ENCODE measurements at regions not wholly inside any gene's neighbourhood (a gene's known extent, or its start where the extent isn't known, plus 50 kb on each side); places are given as distances from the start of the nearest gene placed in this dataset.

DNA sequence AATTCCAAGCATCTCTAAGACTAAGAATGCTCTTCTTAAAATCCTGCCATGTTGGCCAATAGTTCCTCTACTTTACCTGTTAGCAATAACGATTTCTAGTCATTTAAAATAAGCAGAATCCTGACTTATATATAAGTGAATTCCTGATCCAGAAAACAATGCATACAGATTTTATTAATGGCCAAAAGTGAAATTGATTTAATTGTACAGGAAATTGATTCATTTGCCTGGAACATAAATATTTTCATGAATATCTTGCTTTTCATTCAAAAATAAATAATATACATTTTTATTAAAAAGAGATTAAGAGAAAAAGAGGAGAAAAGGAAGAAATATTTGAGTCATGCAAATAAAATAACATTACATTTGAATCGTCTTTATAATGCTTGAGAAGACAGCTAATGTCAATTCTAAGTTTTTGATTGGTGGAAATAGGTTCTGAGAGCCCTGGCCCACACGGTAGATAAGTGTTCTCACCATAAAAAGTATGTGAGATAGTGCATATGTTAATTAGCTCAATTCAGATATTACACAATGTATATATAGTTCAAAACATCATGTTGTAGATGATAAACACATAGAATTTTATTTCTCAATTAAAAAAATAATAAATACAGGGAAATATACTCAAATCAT is 323.2 kb upstream of the MIR17HG start:
- no peak overlapping the region for H3K4me3 ChIP-seq
- H3K36me3 ChIP-seq = no peaks in the 10 kb centered on the region
- DNase-seq (ENCODE audit: low spot score) (no peak), ATAC-seq (ENCODE audit: insufficient number of reproducible peaks, low FRiP score, low read depth) (no peak)
- H3K27me3 ChIP-seq (replicated peaks; ENCODE audit: insufficient read depth) = no peaks in the 10 kb centered on the region
- no peaks in the 10 kb centered on the region for H3K4me1 ChIP-seq (ENCODE audit: control insufficient read depth in 1 of 2, low read depth in 2 of 2)
- TF ChIP-seq, protein P1, sequence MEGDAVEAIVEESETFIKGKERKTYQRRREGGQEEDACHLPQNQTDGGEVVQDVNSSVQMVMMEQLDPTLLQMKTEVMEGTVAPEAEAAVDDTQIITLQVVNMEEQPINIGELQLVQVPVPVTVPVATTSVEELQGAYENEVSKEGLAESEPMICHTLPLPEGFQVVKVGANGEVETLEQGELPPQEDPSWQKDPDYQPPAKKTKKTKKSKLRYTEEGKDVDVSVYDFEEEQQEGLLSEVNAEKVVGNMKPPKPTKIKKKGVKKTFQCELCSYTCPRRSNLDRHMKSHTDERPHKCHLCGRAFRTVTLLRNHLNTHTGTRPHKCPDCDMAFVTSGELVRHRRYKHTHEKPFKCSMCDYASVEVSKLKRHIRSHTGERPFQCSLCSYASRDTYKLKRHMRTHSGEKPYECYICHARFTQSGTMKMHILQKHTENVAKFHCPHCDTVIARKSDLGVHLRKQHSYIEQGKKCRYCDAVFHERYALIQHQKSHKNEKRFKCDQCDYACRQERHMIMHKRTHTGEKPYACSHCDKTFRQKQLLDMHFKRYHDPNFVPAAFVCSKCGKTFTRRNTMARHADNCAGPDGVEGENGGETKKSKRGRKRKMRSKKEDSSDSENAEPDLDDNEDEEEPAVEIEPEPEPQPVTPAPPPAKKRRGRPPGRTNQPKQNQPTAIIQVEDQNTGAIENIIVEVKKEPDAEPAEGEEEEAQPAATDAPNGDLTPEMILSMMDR (IDR thresholded peaks at IDR 0.05) = no peak
- no peaks in the 10 kb centered on the region for H3K9me3 ChIP-seq
- no peak overlapping the region for H3K27ac ChIP-seq

DNA sequence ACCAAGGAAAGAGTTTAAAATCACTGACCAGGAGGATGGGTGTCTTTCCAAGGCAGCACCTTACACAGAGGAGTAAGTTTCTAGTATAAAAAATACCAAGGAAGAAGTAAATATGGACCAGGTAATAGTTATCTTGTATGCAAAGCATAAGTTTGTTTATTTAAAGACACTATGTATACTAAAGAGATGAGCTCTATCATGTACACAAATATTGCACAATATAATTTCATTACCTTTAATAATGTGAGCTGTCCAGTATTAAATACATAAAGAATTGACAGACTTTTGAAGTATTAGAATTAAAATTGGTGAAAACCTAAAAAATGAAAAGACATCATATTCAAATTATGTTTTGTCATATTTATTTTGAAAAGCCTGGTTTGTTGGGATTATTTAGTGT is 322.0 kb upstream of the MIR17HG start:
- Histone ChIP-seq H3K4me3 (no peak overlapping the region), H3K4me1 (ENCODE audit: control insufficient read depth in 1 of 2, low read depth in 2 of 2) (no peaks in the 10 kb centered on the region), H3K9me3 (no peaks in the 10 kb centered on the region), H3K27ac (no peak overlapping the region), H3K36me3 (no peaks in the 10 kb centered on the region), H3K27me3 (replicated peaks; ENCODE audit: insufficient read depth) (no peaks in the 10 kb centered on the region)
- DNase-seq (ENCODE audit: low spot score) = no peak
- TF ChIP-seq, protein P1 (IDR thresholded peaks at IDR 0.05) = no peak
- ATAC-seq (ENCODE audit: insufficient number of reproducible peaks, low FRiP score, low read depth) = no peak

DNA sequence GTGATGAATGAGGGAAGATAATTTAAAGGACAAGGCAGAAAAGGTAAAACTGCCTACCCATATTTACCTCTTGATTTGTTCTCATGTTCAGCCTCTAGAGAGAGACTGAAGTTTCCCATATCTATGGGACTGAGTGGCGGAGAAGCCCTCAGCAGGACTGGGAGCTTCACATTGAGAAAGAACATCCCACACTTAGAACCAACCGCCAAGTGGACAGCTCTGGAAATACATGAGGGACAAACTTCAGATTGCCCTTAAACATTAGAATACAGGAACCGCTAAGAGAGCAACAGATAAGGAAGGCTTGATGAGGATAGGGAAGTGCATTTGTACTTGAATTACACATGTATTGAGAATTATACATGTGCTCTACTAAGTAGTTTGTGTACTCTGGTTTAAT is 316.0 kb upstream of the MIR17HG start:
- H3K4me3 ChIP-seq = no peak overlapping the region
- H3K27ac ChIP-seq = no peak overlapping the region
- ATAC-seq (ENCODE audit: insufficient number of reproducible peaks, low FRiP score, low read depth) = no peak

DNA sequence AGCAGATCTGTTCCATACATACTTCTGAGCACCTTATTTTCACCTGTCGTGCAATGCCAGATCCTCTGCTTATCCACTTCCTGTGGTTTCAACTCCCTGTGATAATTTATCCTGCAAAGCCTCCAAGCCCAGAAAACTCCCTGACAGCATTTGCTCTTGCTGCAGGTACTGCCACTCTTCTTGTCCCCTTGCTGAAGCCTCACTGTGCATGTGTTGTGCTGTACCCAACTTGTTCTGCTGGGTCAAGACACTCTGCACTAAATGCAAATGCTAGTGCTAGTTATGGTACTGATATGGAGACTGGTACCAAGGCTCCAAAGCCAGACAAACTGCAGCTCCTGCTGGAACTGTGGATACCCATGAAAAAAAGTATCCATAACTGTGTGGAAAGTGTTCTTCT is 315.4 kb upstream of the MIR17HG start:
- no peaks in the 10 kb centered on the region for H3K9me3 ChIP-seq
- H3K27me3 ChIP-seq (replicated peaks; ENCODE audit: insufficient read depth) = no peaks in the 10 kb centered on the region
- no peak overlapping the region for H3K4me3 ChIP-seq
- no peak overlapping the region for H3K27ac ChIP-seq
- H3K4me1 ChIP-seq (ENCODE audit: control insufficient read depth in 1 of 2, low read depth in 2 of 2) = no peaks in the 10 kb centered on the region
- no peaks in the 10 kb centered on the region for H3K36me3 ChIP-seq
- DNase-seq (ENCODE audit: low spot score) (no peak), ATAC-seq (ENCODE audit: insufficient number of reproducible peaks, low FRiP score, low read depth) (no peak)
- TF ChIP-seq, protein P1 (IDR thresholded peaks at IDR 0.05) = no peak

More for the DNA sequence above, 316.0 kb upstream of the MIR17HG start:
- TF ChIP-seq, protein P1 (IDR thresholded peaks at IDR 0.05) = no peak
- no peak for DNase-seq (ENCODE audit: low spot score)
- H3K36me3 ChIP-seq = no peaks in the 10 kb centered on the region
- H3K9me3 ChIP-seq = no peaks in the 10 kb centered on the region
- no peaks in the 10 kb centered on the region for H3K27me3 ChIP-seq (replicated peaks; ENCODE audit: insufficient read depth)
- no peaks in the 10 kb centered on the region for H3K4me1 ChIP-seq (ENCODE audit: control insufficient read depth in 1 of 2, low read depth in 2 of 2)

DNA sequence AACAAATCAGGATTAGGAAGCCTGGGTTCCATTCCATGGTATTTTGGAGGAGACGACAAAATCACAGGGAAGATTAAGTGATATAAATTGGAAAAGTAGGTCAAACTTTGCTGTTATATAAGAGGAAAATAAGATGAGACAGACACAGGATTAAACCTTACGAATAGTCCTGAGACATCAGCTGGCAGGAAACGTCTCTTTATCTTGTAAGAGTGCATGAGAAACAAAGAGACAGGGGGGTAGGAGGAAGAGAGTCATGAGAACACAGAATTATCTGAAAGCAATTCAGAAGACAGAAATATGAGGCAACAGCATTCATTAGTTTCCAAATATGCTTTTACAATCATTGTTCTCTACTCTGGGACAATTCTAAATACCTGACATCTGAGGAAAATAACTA is 310.6 kb upstream of the MIR17HG start:
- Histone ChIP-seq H3K36me3 (no peaks in the 10 kb centered on the region), H3K4me3 (no peak overlapping the region), H3K27ac (no peak overlapping the region), H3K4me1 (ENCODE audit: control insufficient read depth in 1 of 2, low read depth in 2 of 2) (no peaks in the 10 kb centered on the region), H3K9me3 (no peaks in the 10 kb centered on the region), H3K27me3 (replicated peaks; ENCODE audit: insufficient read depth) (no peaks in the 10 kb centered on the region)
- no peak for DNase-seq (ENCODE audit: low spot score)
- TF ChIP-seq, protein P1 (IDR thresholded peaks at IDR 0.05) = no peak
- no peak for ATAC-seq (ENCODE audit: insufficient number of reproducible peaks, low FRiP score, low read depth)

Data from thoracic aorta (tissue), 2 donors.